ENCODE measurements at regions not wholly inside any gene's neighbourhood (a gene's known extent, or its start where the extent isn't known, plus 50 kb on each side); places are given as distances from the start of the nearest gene placed in this dataset.
"Not testable (repeated sequence)": the region's sequence is repeated elsewhere in the genome, so short reads cannot be mapped to it uniquely, and the experiment has no call there.

DNA sequence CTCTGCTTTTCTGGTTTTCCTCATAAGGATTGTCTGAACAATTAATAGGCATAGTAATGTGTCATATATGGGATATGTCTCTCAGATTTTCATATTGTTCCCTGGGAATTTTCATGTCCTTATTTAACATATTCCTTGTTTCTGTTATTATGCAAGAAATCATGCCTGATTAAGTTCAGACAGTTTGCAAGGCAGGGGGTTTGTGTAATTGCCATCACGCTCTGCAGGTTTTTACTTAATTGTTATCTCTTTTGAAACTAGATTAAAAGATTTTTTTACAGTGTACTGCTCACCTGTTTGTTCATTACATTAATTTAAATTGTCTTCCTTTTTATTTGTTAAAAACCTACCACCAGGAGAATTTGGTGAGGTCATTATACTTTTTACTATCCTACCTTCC is 1253.2 kb upstream of the PRR20A start:
- Histone ChIP-seq H3K36me3 (ENCODE audit: insufficient read depth, low read length) (no peaks in the 10 kb centered on the region), H3K27ac (no peak overlapping the region), H3K4me3 (no peak overlapping the region), H3K9ac (ENCODE audit: insufficient read length) (no peak overlapping the region), H3K9me3 (ENCODE audit: low read depth, low read length) (no peaks in the 10 kb centered on the region)
- TF ChIP-seq POLR2AphosphoS5 (IDR thresholded peaks at IDR 0.05; ENCODE audit: borderline replicate concordance, low read depth, low read length), result no peak
- TF ChIP-seq FOXP2 (optimal IDR thresholded peaks at IDR 0.05; ENCODE audit: control extremely low read depth, extremely low read length, insufficient read depth), result no peak
- TF ChIP-seq EZH2 (IDR thresholded peaks at IDR 0.05), result no peak
- no peak for DNase-seq (ENCODE audit: low read depth, low spot score)

DNA sequence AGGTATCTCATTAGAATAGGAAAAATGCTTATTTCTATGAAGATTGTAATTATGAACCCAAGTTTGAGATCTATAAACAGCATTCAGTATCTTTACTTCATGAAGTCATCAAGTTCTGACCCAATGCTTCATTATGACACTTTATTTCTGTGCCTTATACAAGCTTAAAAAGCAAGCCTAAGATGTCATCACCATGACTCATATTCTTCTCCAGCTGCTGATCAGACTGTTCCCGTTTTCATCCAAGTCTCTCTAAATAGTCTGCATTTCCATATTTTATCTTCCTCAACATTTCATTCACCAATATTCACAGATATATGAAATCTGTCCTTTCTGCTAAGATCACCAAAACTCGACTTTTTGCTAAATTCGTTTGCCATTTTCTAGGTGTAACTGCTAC is 1247.2 kb upstream of the PRR20A start:
- TF ChIP-seq FOXP2 (optimal IDR thresholded peaks at IDR 0.05; ENCODE audit: control extremely low read depth, extremely low read length, insufficient read depth) (no peak), POLR2AphosphoS5 (IDR thresholded peaks at IDR 0.05; ENCODE audit: borderline replicate concordance, low read depth, low read length) (no peak), EZH2 (IDR thresholded peaks at IDR 0.05) (no peak)
- Histone ChIP-seq H3K36me3 (ENCODE audit: insufficient read depth, low read length) (no peaks in the 10 kb centered on the region), H3K9me3 (ENCODE audit: low read depth, low read length) (no peaks in the 10 kb centered on the region), H3K27ac (no peak overlapping the region), H3K9ac (ENCODE audit: insufficient read length) (no peak overlapping the region), H3K4me3 (no peak overlapping the region)
- DNase-seq (ENCODE audit: low read depth, low spot score), result no peak

DNA sequence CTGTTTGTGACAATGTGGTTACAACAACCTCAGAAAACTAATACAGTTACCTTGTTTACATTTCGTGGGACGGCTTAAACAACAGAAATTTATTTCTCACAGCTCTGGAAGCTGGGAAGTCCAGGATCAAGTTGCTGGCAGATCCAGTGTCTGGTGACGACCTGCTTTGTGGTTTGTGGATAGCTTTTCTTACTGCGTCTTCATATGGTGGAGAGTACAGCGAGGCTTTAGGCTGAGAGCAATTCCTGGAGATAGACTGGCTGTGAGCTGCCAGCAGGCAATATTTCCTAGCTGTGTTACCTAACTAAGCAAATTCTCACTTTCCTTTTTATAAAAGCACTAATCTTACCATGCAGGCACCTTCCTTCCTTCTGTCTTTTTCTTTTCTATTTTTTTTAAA is 1203.5 kb upstream of the PRR20A start:
- no peak for DNase-seq (ENCODE audit: low read depth, low spot score)
- Histone ChIP-seq H3K9ac (ENCODE audit: insufficient read length) (no peak overlapping the region), H3K36me3 (ENCODE audit: insufficient read depth, low read length) (no peaks in the 10 kb centered on the region), H3K27ac (no peak overlapping the region), H3K9me3 (ENCODE audit: low read depth, low read length) (no peaks in the 10 kb centered on the region), H3K4me3 (no peak overlapping the region)
- TF ChIP-seq EZH2 (IDR thresholded peaks at IDR 0.05), result no peak
- no peak for TF ChIP-seq POLR2AphosphoS5 (IDR thresholded peaks at IDR 0.05; ENCODE audit: borderline replicate concordance, low read depth, low read length)
- TF ChIP-seq FOXP2 (optimal IDR thresholded peaks at IDR 0.05; ENCODE audit: control extremely low read depth, extremely low read length, insufficient read depth), result no peak

DNA sequence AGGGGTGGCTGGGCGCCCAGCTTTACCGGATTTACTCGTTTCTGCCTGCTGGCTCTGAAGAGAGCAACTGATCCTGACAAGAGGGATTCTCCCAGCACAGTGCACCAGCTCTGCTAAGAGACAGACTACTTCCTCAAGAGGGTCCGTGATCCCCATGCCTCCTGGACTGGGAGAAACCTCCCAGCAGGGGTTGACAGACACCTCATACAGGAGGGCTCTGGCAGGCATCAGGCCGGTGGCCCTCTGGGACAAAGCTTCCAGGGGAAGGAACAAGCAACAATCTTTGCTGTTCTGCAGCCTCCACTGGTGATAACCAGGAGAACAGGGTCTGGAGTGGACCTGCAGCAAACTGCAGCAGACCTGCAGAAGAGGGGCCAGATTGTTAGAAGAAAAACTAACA is 1192.5 kb upstream of the PRR20A start:
- no peak overlapping the region for H3K9ac ChIP-seq (ENCODE audit: insufficient read length)
- H3K27ac ChIP-seq, result no peak overlapping the region
- no peak overlapping the region for H3K4me3 ChIP-seq
- no peaks in the 10 kb centered on the region for H3K9me3 ChIP-seq (ENCODE audit: low read depth, low read length)
- DNase-seq (ENCODE audit: low read depth, low spot score), result no peak
- TF ChIP-seq FOXP2 (optimal IDR thresholded peaks at IDR 0.05; ENCODE audit: control extremely low read depth, extremely low read length, insufficient read depth) (no peak), POLR2AphosphoS5 (IDR thresholded peaks at IDR 0.05; ENCODE audit: borderline replicate concordance, low read depth, low read length) (no peak), EZH2 (IDR thresholded peaks at IDR 0.05) (no peak)
- H3K36me3 ChIP-seq (ENCODE audit: insufficient read depth, low read length), result no peaks in the 10 kb centered on the region

DNA sequence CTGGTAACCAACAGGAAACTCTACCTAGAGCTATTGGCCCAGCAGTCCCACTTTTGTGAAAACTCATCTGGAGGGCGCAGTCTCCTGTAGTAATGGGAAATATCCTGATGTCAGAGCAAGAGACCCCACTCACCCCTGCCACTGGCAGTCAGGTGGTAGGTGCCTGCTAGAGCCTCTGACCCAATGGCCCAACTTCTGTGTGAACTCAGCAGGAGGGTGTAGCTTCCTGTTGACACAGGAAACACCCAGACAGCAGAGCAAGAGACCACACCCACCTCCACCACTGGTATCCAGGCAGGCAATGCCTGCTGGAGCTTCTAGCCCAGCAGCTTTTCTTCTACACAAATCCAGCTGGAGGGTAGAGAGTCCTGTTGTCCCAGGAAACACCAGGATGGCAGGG is 1176.8 kb upstream of the PRR20A start:
- no peak for DNase-seq (ENCODE audit: low read depth, low spot score)
- H3K9ac ChIP-seq (ENCODE audit: insufficient read length), result no peak overlapping the region
- no peaks in the 10 kb centered on the region for H3K36me3 ChIP-seq (ENCODE audit: insufficient read depth, low read length)
- H3K27ac ChIP-seq, result no peak overlapping the region
- H3K9me3 ChIP-seq (ENCODE audit: low read depth, low read length), result no peaks in the 10 kb centered on the region
- TF ChIP-seq EZH2 (IDR thresholded peaks at IDR 0.05), result no peak
- TF ChIP-seq POLR2AphosphoS5 (IDR thresholded peaks at IDR 0.05; ENCODE audit: borderline replicate concordance, low read depth, low read length), result no peak
- no peak for TF ChIP-seq FOXP2 (optimal IDR thresholded peaks at IDR 0.05; ENCODE audit: control extremely low read depth, extremely low read length, insufficient read depth)
- H3K4me3 ChIP-seq, result no peak overlapping the region

DNA sequence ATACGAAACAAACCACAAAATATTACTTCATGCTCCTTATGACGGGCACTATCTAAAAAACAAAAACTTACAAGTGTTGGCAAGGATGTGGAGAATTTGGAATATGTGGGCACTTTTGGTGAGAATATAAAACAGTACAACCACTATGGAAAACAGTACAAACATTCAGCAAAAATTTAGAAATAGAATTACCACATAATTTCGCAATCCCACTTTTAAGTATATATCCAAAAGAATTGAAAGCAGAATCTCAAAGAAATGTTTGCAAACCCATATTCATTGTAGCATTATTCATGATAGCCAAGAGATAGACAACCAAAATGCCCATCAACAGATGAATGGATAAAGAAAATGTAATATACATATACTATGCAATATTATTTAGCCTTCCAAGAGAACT is 1173.7 kb upstream of the PRR20A start:
- Histone ChIP-seq H3K9me3 (ENCODE audit: low read depth, low read length) (no peaks in the 10 kb centered on the region), H3K27ac (no peak overlapping the region), H3K36me3 (ENCODE audit: insufficient read depth, low read length) (no peaks in the 10 kb centered on the region), H3K4me3 (no peak overlapping the region), H3K9ac (ENCODE audit: insufficient read length) (no peak overlapping the region)
- DNase-seq (ENCODE audit: low read depth, low spot score), result no peak
- TF ChIP-seq FOXP2 (optimal IDR thresholded peaks at IDR 0.05; ENCODE audit: control extremely low read depth, extremely low read length, insufficient read depth), result no peak

DNA sequence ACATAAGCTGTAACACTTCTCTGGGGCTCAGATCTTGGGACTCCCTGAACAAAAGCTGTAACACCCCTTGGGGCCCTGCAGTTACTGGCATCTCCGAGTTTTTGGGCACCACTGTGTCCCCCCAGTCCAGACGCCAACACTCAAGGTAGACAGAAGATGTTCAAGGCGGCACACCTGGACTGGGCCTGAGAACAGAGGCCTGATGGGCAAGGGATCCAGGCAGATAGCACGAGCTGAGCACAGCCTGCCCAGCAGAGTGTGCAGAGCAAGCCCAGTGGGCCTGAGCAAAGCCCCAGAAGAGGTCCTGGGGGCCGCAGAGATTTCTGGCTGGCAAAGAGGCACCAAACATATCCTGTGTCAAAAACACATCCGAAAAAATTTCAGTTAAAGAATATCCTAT is 1163.3 kb upstream of the PRR20A start:
- TF ChIP-seq EZH2 (IDR thresholded peaks at IDR 0.05), result no peak
- TF ChIP-seq FOXP2 (optimal IDR thresholded peaks at IDR 0.05; ENCODE audit: control extremely low read depth, extremely low read length, insufficient read depth), result no peak
- TF ChIP-seq POLR2AphosphoS5 (IDR thresholded peaks at IDR 0.05; ENCODE audit: borderline replicate concordance, low read depth, low read length), result no peak
- H3K9me3 ChIP-seq (ENCODE audit: low read depth, low read length), result no peaks in the 10 kb centered on the region
- no peaks in the 10 kb centered on the region for H3K36me3 ChIP-seq (ENCODE audit: insufficient read depth, low read length)
- DNase-seq (ENCODE audit: low read depth, low spot score), result no peak
- no peak overlapping the region for H3K27ac ChIP-seq
- H3K9ac ChIP-seq (ENCODE audit: insufficient read length), result no peak overlapping the region
- no peak overlapping the region for H3K4me3 ChIP-seq

DNA sequence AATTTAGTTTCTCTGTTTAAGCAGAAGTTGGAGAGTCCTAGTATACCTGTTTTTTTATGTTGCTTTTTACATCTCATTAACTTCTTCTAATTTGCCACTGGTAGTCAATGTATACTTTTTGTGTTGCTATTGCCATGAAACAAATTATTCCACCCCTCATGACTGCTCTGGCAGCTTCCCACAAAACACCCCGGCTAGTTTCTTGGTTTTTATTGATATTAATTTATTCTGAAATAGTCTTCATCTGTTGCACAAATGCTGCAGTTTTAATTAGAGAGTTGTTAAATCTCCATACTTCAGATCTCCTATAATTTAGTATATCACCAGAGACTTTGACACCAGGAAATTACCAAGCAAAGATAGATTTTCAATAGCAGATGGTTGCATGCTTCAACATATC is 1159.3 kb upstream of the PRR20A start:
- TF ChIP-seq EZH2 (IDR thresholded peaks at IDR 0.05) (no peak), POLR2AphosphoS5 (IDR thresholded peaks at IDR 0.05; ENCODE audit: borderline replicate concordance, low read depth, low read length) (no peak), FOXP2 (optimal IDR thresholded peaks at IDR 0.05; ENCODE audit: control extremely low read depth, extremely low read length, insufficient read depth) (no peak)
- H3K9ac ChIP-seq (ENCODE audit: insufficient read length), result no peak overlapping the region
- H3K36me3 ChIP-seq (ENCODE audit: insufficient read depth, low read length), result no peaks in the 10 kb centered on the region
- no peak for DNase-seq (ENCODE audit: low read depth, low spot score)
- H3K27ac ChIP-seq, result peak overlapping the region; percentile 71; the same call in 1 of the 2 replicates
- 0 out of 2 replicates have a peak overlapping the region, but pooled peaks have one; percentile 24 for H3K4me3 ChIP-seq
- no peaks in the 10 kb centered on the region; the same call in 1 of the 2 replicates for H3K9me3 ChIP-seq (ENCODE audit: low read depth, low read length)

DNA sequence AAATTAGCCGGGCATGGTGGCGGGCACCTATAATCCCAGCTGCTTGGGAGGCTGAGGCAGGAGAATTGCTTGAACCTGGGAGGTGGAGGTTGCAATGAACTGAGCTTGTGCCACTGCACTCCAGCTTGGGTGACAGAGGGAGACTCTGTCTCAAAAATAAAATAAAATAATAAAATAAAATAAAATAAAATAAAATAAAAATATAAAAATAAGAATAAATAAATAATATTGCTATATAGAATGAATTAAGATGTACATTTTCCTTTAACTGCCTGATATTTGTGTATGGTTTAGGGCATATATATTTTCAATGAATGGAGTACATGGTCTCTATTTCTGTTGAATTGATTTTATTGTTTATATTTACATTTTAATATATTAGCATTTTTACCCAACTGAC is 1156.7 kb upstream of the PRR20A start:
- not testable (repeated sequence) for DNase-seq (ENCODE audit: low read depth, low spot score); H3K9ac ChIP-seq (ENCODE audit: insufficient read length)

More for the DNA sequence above, 1156.7 kb upstream of the PRR20A start:
- H3K36me3 ChIP-seq (ENCODE audit: insufficient read depth, low read length); H3K4me3 ChIP-seq; H3K9me3 ChIP-seq (ENCODE audit: low read depth, low read length); H3K27ac ChIP-seq: not testable (repeated sequence)
